Amygdala (tissue), 56 donors: ENCODE measurements at regions not wholly inside any gene's neighbourhood (a gene's known extent, or its start where the extent isn't known, plus 50 kb on each side); places are given as distances from the start of the nearest gene placed in this dataset.
"Not testable (repeated sequence)": the region's sequence is repeated elsewhere in the genome, so short reads cannot be mapped to it uniquely, and the experiment has no call there.

Experiments used
- DNase-seq, 56 donors: peaks; one replicate each; lab custom pipeline; 2025; lab: John Stamatoyannopoulos, UW

DNA sequence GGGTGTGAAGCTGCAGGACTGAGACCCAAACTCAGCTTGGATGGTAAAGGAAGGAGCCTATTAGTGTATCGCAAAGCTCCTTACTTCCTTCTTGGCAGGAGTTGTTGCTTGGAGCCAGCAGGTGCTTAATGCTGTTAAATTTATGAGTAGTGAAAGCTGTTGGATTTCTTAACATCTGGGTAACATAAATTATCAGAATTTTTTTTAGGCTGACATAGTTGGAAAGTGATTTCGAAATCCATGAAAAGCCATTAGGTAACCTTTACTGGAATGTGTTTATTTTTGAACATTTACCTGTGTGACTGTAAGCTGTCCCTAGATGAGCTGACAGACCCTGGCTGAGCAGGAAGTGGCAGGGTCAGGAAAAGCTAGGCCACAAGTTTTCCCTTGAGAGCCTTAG, 470.4 kb upstream of the SLC35B3 start:
- no peak for DNase-seq

DNA sequence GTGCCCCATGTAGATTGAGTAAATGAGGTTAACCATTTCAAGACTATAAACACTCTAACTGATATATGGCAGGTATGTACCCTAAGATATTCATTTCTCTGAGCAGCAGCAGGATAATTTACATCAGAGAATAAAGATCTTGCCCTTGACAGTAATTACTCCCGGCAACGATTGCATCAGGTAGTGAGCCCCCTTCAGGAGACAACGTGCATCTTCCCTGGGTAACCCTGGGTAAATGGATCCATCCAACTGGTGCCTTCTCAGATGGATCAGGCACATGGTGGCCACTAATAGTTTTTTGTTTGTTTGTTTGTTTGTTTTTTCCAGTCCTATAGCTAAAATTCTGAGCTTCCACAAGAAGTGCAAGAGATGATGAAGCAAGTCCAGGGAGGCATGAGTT, 469.4 kb upstream of the SLC35B3 start:
- no peak for DNase-seq

DNA sequence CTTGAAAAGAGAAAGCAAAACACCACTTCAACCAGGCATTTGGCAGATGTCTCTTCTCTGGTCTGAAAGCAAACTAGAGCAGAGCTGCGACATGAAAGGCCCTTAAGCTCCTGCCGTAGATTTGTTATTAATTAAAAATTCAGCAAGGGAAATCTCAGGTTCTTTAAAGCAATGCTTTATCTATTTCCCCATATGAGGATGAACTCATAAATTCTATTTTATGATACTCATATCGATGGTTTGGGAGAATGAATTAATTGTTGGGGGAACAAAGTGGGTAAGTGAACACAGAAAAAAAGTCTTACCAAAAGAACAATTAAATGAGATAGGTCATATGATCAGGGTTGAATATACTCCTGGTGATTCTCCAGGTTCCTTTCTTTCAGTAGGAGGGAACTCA, 464.7 kb upstream of the SLC35B3 start:
- no peak for DNase-seq

DNA sequence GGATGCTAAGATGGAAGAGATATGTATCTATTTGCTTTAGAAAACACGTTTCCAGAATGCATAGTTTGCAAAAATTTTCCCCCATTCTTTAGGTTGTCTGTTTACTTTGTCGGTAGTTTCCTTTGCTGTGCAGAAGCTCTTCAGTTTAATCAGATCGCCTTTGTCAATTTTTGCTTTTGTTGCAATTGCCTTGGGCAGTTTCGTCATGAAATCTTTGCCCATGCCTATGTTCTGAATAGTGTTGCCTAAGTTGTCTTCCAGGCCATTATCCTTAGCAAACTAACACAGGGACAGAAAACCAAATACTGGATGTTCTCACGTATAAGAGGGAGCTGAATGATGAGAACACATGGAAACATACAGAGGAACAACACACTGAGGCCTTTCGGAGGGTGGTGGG, 454.2 kb upstream of the SLC35B3 start:
- no peak for DNase-seq

DNA sequence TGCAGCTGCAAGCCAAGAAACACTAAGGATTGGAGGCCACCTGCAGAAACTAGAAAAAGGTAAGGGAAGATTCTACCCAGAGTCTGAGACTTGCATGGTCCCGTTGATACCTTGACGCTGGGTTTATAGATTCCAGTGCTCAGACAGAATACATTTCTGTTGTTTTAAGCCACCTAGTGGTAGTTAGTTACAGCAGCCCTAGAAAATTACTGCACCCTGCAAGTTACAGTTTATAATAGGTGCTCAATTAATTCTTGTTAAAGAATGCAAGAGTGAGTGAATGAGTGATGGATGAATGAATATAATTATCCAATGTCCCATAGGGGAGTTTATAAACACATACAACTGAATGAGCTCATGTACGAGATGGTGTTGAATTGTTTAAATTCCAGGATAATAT, 453.1 kb upstream of the SLC35B3 start:
- DNase-seq, result no peak

DNA sequence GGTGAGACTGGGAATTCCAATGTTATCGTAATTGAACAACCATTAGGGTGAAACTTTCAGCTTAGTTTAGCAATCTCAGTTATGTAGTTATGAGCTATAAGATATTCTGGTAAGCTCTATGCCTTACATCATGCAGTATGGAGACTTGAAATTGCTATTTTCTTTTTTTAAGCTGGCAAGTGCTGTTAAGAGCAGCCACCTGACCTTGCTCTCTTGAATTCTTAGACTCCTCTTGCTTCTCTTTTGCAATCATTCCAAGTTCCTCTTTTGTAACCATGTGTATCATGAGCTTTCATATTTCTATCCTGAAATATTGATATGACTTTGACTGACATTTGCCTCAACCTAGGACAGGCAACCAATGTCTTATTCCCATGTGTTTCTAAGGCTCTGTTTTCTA, 446.3 kb upstream of the SLC35B3 start:
- no peak for DNase-seq

DNA sequence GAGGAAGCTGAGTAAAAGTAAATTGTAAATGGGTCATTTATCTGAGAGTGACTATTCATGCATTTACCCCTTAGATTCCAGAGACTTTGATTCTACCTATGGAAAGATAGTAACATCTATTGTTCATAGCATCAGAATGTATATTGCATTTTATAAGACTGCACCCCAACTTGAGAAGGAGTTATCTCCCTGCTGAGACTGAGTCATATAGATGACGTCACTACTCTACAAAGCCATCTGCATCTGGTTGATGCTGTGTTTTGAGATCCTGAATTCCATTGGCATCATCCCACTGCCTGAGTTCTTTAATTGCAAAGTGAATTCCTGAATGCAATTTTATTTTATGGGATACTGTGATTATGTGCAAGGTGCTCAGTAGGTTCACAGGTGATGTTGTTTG, 444.0 kb upstream of the SLC35B3 start:
- DNase-seq, result no peak

DNA sequence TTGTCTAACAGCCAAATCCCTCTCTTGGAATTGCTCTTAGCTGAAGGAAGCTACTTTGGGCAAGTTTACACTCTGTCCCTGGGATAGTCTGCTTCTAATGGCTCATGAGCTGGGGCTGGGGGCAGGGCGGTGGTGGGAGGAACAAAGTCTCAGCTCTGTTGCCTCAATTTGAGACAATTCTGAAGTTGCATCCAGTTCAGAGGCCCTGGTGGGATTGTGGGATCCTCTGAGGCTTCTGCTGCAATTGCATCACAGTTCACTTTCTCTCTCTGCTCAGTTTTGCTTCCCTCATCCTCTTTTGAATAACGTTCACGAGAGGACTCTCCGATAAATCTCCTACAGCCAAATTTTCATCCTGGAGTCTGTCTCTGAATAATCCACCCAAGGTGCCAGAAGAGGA, 440.6 kb upstream of the SLC35B3 start:
- no peak for DNase-seq

DNA sequence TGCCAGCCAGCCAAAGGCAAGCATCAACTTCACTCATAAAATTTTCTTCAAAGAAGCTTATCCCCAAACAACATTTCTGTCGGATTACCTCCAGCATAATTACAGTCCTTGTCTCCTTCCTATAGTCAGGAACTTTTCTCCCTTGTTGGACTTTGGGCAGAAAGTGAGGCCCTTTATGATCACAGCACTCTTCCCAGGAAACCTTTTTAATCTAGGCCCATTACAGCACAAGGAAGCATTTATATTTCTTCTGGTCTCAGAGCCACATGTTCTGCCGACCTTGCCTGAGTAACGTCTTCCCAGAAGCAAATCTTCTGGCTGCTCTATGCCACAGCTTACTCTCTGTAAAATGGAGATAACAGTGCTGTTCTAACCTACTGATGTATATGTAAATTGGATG, 437.2 kb upstream of the SLC35B3 start:
- no peak for DNase-seq

DNA sequence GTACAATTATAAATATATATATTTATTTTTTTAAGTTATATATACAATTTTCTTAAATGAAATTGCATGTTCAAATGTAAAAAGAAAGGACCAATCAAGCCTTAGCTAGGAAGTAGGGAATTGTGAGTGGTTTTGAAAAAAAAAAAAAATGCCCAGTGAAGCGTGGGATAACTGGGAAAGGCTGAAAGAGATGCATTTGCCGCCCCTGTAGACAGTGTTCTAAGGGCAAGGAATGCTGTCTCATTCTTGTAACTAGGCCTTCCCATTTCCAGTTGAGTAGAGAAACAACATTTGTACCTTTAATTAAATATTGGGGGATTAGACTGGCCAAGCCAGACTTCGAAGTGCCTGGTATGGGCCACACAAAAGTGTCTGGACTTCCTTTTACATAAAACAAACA, 430.1 kb upstream of the SLC35B3 start:
- no peak for DNase-seq

DNA sequence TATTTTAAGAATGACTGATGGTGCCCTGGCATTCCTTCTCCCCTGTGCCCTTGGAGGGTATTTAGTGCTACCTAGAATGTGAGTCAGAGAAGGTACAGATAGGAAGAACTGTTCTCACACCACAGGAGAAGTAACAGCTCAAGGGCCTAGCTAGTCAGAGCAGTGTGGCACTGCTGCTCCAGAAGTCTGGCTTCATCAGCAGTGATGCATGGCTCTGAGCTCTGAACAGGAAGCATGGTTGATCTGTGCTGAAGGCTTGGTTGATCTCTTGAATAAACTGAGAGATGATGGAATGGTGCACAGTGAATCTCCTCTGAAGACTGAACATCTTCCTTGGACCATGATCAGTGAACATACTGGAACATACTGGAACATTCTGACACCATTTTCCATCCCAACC, 425.3 kb upstream of the SLC35B3 start:
- no peak for DNase-seq

DNA sequence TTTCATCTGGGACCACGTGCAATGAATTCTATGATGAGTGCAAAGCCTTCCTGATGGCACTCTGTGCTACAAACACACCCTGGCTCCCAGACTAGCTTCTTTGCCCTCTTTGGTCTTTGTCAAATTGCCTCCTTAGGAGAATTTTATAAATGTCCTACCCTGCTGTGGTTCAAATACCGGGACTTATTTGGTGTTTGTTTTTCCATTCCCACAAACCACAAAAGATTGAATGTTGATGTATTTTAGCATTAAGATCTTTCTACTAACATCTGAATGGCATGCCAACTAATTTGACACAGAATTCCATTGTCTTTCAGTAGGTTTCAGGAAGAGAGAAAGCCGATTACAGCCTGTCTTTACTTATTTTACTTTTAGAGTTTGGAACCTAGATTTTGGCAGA, 424.2 kb upstream of the SLC35B3 start:
- DNase-seq, result no peak

DNA sequence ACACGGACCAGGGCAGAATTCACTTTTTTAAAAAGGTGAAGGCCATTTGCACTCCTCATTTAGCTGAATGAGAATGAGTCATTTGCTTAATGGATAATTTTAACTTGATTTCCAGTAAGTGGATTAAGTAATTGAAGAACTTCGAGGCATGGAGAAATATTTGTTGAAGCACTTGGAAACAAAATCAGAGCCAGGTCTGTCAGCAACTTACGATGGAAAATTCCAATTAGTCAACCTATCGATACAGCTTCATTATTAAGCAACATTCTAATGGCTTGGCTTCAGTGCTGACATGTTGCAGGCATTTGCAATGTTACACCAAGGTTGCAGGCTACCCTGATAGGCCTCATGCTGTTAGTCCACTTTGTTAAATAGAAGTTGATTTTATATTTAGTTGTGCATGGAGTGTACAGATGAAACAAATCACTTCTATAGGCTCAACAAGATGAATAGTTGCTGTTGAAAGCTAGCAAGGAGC, 423.5 kb upstream of the SLC35B3 start:
- no peak for DNase-seq

DNA sequence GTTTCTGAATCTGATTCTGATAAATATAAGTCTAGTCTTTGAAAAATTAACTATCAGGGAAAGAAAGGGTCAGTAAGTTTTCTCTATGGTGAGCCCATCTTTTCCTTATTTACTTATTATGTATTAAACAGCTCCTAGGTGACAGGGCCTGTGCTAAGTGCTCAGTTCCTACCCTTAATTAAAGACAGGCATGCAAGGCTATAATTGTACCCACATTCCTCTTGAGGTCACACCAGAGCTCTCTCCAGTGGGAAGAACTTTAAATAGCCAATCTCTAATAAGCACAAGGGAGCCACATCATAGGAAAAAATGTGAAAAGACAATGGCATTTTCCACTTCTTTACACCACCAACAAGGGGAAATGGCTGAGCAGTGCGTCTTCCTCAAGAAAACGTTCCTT, 421.8 kb upstream of the SLC35B3 start:
- DNase-seq, result no peak

DNA sequence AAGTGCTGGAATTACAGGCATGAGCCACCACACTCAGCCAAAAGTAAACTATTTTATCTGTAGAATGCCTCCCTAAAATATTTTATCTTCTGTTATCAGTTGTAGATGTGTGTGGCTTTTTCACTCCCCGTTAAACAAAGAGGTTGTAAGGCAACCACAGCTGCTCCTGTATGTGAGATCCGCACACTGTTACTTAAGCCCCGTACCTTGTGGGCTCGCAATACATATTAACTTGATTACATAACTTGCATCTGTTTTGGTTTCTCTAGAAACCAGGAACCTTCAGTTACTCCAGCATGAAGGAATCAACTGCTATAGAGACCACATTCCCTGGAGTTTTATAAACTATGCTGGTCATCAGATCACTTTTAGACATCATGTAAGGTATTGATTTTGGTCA, 420.1 kb upstream of the SLC35B3 start:
- no peak for DNase-seq

DNA sequence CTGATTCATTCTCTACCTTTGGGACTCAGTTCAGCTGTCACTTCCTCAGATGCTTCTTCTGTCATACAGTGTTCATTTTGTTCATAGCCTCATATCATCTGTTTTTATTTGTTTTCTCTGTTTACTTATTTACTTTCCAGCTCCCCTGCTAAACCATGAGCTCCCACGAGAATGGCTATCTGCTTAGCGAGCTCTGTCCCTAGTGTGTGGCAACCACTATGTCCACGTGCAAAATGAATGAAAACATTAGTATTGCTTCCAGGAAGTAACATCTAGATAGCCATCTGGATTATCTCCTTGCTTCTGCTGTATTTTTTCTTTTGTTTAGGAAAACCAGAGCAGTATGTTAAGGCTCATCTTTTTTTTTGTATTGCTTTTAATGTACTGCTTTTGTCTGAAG, 417.0 kb upstream of the SLC35B3 start:
- DNase-seq, result no peak

DNA sequence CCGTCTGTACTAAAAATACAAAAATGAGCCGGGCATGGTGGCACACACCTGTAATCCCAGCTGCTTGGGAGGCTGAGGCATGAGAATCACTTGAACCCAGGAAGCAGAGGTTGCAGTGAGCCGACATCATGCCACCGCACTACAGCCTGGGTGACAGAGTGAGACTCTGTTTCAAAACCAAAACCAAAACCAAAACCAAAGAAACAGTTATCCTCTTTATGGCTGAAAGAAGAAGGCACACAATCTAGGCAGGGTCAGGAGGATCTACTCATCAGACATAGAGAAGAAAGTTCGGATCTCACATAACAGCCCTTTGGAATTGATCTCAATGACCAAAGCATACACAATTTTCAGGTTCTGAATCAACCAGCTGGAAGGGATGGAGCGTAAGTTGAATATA, 411.3 kb upstream of the SLC35B3 start:
- not testable (repeated sequence) for DNase-seq

DNA sequence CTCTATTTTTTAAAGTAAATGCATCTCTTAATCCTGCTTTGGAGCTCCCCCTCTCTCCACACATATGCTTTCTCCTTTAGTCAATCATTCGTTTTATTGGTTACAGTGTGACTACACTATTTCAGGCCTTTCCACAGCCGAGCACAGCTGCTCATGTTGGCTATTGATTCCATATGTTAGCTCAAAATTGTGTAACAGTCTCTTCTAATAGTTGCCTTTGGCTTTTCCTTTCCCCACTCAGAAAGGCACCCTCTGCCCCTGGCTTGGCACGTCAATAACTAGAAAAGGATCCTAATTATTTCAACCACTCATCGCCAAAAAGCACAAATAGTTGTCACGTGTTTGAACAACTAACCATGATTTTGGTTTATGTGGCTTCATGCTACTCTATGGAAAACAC, 410.3 kb upstream of the SLC35B3 start:
- DNase-seq, result no peak

DNA sequence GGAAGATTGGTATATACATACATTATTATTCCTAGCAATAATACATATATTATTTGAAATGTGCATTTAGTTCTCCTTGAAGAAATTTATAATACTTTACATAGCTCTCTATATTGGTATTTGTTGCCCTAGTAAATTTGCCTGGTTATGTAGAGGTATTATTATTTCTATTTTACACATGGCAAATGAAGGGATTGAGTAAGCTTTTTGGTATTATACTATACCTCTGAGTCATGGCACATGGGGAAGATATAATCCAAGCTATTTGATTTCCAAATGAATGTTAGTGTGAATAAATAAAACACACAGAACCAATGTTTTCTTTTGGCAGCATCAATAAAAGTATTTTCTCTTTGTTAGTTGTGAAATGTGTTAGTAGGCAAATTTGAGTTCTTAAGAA, 409.6 kb upstream of the SLC35B3 start:
- DNase-seq, result no peak

DNA sequence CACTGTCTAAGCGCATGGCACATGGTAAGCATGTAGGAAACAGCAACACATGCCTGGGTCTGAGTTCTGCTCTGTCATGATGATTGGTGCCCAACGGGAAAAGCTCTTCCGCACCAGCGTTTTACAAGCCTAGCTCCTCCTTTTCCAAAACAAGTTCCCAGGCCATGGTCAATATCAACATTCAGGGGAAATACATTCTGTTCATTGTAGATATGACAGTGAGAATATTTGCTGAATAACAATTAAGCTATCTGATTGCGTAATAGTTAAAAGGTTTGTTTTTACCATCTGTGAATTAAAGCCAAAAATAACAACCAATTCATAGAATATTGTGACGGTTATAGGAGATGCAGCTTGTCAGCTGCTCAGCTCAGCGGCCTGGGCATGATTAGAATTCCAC, 404.3 kb upstream of the SLC35B3 start:
- no peak for DNase-seq

DNA sequence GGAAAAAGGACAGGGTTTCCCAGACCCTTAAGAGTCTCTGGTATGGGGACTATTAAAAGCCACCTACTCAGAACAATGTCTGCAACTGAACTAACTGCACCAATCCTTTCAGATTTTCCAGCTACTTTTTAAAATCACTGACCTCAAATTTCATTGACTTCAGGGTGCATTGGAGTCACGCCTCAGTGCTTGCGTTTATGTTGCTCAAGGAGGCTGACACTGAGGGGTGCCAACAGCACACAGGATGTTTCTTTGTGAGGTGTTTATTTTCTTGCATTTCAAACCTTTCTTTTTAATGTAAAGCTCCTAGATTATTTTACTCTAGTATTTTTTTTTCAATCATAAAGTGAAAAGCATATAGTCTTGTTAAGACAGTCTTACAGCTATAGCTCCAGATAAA, 402.0 kb upstream of the SLC35B3 start:
- DNase-seq, result no peak

DNA sequence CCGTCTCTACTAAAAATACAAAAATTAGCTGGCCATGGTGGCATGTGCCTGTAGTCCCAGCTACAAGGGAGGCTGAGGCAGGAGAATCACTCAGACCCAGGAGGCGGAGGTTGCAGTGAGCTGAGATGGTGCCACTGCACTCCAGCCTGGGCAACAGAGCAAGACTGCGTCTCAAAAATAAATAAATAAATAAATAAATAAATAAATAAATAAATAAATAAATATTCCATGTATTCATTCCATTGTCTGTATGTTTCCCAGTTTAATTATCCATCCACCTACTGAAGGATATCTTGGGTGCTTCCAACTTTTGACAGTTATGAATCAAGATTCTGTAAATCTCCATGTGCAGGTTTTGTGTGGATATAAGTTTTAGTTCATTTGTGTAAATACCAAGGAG, 397.4 kb upstream of the SLC35B3 start:
- not testable (repeated sequence) for DNase-seq

DNA sequence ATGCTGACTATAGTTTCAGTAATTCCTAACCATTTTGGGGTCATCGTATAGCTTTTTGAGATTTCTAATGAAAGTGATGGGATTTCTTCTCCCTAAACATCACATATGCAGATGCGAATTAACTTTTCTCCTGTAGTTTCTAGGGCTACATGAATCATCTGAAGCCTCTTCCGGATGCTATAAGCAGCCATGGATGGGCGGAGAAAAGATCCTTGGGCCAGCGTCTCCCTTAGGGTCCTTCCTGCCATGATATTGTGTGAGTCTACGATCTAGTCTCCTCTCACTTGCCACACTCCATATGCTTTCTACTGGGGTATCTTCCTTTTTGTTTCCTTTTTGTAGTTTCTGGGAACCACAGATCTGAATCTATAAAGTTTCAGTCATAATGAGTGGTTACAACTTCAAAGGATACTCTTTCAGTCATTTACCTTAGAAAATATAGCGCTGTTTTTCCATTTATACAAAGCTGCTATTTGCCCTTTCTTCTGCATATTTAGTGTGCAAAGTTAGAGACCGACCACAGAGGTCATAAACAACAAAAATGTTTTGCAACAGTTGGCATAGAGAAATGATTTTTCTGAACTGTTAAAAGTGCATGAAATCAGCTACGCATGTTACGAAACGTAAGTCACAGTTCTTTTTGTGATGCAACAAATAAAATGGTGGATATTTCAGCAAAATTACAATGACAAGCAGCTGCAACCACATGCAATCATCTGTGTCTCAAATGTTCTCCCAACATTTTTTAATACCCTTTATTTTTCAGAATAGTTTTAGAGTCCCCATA, 396.2 kb upstream of the SLC35B3 start:
- no peak for DNase-seq
